A673 (cell line): ENCODE measurements at regions not wholly inside any gene's neighbourhood (a gene's known extent, or its start where the extent isn't known, plus 50 kb on each side); places are given as distances from the start of the nearest gene placed in this dataset.

Experiments used
- EZH2 ChIP-seq: fragments of 200-600 bp; sonication (generic); IDR thresholded peaks from 2 replicates; pipeline ENCODE4 v1.6.1; 2017; ENCODE audit warnings: borderline replicate concordance, low read depth, mild to moderate bottlenecking, mixed read lengths, antibody characterized with exemption, low read length; ENCODE audit not compliant: poor library complexity, severe bottlenecking
- TF ChIP-seq, protein P1 (sequence below): fragments of 300-800, 200-600 bp; sonication (generic); conservative IDR thresholded peaks from 2 replicates; pipeline ENCODE4 v1.5.1; 2017; ENCODE audit warnings: low read depth, mild to moderate bottlenecking, antibody characterized with exemption, low read length, moderate library complexity, mixed read lengths

GRCh38 chr9:81266674-81267073, 422.7 kb downstream of the TLE1 start:
- TF ChIP-seq, protein P1, sequence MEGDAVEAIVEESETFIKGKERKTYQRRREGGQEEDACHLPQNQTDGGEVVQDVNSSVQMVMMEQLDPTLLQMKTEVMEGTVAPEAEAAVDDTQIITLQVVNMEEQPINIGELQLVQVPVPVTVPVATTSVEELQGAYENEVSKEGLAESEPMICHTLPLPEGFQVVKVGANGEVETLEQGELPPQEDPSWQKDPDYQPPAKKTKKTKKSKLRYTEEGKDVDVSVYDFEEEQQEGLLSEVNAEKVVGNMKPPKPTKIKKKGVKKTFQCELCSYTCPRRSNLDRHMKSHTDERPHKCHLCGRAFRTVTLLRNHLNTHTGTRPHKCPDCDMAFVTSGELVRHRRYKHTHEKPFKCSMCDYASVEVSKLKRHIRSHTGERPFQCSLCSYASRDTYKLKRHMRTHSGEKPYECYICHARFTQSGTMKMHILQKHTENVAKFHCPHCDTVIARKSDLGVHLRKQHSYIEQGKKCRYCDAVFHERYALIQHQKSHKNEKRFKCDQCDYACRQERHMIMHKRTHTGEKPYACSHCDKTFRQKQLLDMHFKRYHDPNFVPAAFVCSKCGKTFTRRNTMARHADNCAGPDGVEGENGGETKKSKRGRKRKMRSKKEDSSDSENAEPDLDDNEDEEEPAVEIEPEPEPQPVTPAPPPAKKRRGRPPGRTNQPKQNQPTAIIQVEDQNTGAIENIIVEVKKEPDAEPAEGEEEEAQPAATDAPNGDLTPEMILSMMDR = no peak
- TF ChIP-seq EZH2 = no peak
